HEK293T (cell line): ENCODE measurements at regions not wholly inside any gene's neighbourhood (a gene's known extent, or its start where the extent isn't known, plus 50 kb on each side); places are given as distances from the start of the nearest gene placed in this dataset.

Source experiments
- CTCF ChIA-PET: fragments of 350-600 bp; formaldehyde crosslinking; extraction: SDS; loops from one replicate; lab custom pipeline; 2021; ENCODE audit warnings: antibody characterized with exemption, inconsistent platforms; lab: Yijun Ruan, JAX
- POLR2A ChIA-PET: fragments of 350-600 bp; formaldehyde crosslinking; extraction: SDS; loops from one replicate; lab custom pipeline; 2020; ENCODE audit warnings: antibody characterized with exemption, inconsistent platforms; lab: Yijun Ruan, JAX
- DNase-seq: peaks from one replicate; pipeline ENCODE4 v3.0.0; 2012; ENCODE audit warnings: mixed read lengths; ENCODE audit errors: extremely low spot score
- ARNT ChIP-seq: fragments of 450-650 bp; IDR thresholded peaks from 2 replicates; pipeline ENCODE4 v1.6.1; 2017; ENCODE audit warnings: mild to moderate bottlenecking
- BHLHE40 ChIP-seq: fragments of 450-650 bp; IDR thresholded peaks from 2 replicates; pipeline ENCODE4 v1.6.1; 2016; ENCODE audit warnings: mild to moderate bottlenecking, moderate library complexity, borderline replicate concordance
- CTBP1 ChIP-seq: fragments of 450-650 bp; IDR thresholded peaks from 2 replicates; pipeline ENCODE4 v1.6.1; 2016; ENCODE audit warnings: borderline replicate concordance
- ELF4 ChIP-seq: fragments of 450-650 bp; IDR thresholded peaks from 2 replicates; pipeline ENCODE4 v1.6.1; 2017; ENCODE audit warnings: antibody characterized with exemption
- FOXA1 ChIP-seq: fragments of 450-650 bp; IDR thresholded peaks from 2 replicates; pipeline ENCODE4 v1.6.1; 2016; ENCODE audit warnings: mild to moderate bottlenecking
- FOXK2 ChIP-seq: fragments of 450-650 bp; IDR thresholded peaks from 2 replicates; pipeline ENCODE4 v1.6.1; 2016; ENCODE audit warnings: mild to moderate bottlenecking
- FOXM1 ChIP-seq: fragments of 450-650 bp; IDR thresholded peaks from 2 replicates; pipeline ENCODE4 v1.6.1; 2017; ENCODE audit warnings: mild to moderate bottlenecking, borderline replicate concordance
- HDGF ChIP-seq: fragments of 450-650 bp; IDR thresholded peaks from 2 replicates; pipeline ENCODE4 v1.6.1; 2017; ENCODE audit warnings: antibody characterized with exemption, borderline replicate concordance
- L3MBTL2 ChIP-seq: fragments of 450-650 bp; conservative IDR thresholded peaks from 2 replicates; pipeline ENCODE4 v1.6.1; 2016; ENCODE audit warnings: mild to moderate bottlenecking
- LEF1 ChIP-seq: fragments of 450-650 bp; IDR thresholded peaks from 2 replicates; pipeline ENCODE4 v1.6.1; 2017; ENCODE audit warnings: mild to moderate bottlenecking, borderline replicate concordance
- NFRKB ChIP-seq: fragments of 450-650 bp; IDR thresholded peaks from 2 replicates; pipeline ENCODE4 v1.6.1; 2016; ENCODE audit warnings: mild to moderate bottlenecking, moderate library complexity
- PKNOX1 ChIP-seq: fragments of 450-650 bp; IDR thresholded peaks from 2 replicates; pipeline ENCODE4 v1.6.1; 2016
- SP1 ChIP-seq: fragments of 450-650 bp; IDR thresholded peaks from 2 replicates; pipeline ENCODE4 v1.6.1; 2017
- SUZ12 ChIP-seq: fragments of 450-650 bp; IDR thresholded peaks from 2 replicates; pipeline ENCODE4 v1.6.1; 2016; ENCODE audit warnings: mild to moderate bottlenecking
- TARDBP ChIP-seq: fragments of 450-650 bp; IDR thresholded peaks from 2 replicates; pipeline ENCODE4 v1.6.1; 2016
- ZNF384 ChIP-seq: fragments of 450-650 bp; IDR thresholded peaks from 2 replicates; pipeline ENCODE4 v1.6.1; 2016

DNA sequence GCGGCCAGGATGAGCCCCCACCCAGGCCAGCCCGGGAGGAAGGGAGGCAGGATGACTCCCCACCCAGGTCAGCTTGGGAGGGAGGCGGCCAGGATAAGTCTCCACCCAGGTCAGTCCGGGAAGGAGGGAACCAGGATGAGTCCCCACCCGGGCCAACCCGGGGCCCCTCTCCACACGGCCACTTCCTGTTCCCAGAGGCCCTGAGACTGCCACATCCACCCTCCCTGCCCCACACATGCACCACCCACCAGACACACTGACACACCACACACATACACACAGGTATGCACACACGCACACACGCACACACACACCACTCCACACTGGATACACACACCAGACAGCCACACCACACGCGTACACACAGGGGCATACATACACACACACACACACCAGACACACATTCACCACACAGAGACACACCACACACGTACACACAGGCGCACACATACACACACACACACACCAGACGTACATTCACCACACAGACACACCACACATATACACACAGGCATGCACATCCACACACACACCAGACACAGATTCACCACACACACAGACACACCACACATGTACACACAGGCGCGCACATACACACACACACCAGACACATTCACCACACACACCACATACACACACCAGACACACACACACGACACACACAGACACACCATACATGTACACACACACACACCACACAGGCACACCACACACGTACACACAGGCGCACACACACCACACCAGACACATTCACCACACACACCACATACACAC is 84.9 kb upstream of the PRR5 start:
- POLR2A ChIA-PET, result no interaction called here
- no peak for DNase-seq
- CTCF ChIA-PET, result no interaction called here
- TF ChIP-seq FOXK2 (no peak), L3MBTL2 (no peak), ARNT (no peak), FOXA1 (no peak), ELF4 (no peak), LEF1 (no peak), BHLHE40 (no peak), TARDBP (no peak), PKNOX1 (no peak), HDGF (no peak), FOXM1 (no peak), NFRKB (no peak), SP1 (no peak), SUZ12 (no peak), CTBP1 (no peak), ZNF384 (no peak)

GRCh38 chr22:44616461-44616860 is 85.5 kb upstream of the PRR5 start:
- ChIA-PET CTCF (no interaction called here), POLR2A (no interaction called here)
- DNase-seq, result no peak
- TF ChIP-seq SP1 (no peak), SUZ12 (no peak), ARNT (no peak), NFRKB (no peak), BHLHE40 (no peak), FOXA1 (no peak), L3MBTL2 (no peak), FOXM1 (no peak), TARDBP (no peak), ZNF384 (no peak), PKNOX1 (no peak), CTBP1 (no peak), FOXK2 (no peak)

DNA sequence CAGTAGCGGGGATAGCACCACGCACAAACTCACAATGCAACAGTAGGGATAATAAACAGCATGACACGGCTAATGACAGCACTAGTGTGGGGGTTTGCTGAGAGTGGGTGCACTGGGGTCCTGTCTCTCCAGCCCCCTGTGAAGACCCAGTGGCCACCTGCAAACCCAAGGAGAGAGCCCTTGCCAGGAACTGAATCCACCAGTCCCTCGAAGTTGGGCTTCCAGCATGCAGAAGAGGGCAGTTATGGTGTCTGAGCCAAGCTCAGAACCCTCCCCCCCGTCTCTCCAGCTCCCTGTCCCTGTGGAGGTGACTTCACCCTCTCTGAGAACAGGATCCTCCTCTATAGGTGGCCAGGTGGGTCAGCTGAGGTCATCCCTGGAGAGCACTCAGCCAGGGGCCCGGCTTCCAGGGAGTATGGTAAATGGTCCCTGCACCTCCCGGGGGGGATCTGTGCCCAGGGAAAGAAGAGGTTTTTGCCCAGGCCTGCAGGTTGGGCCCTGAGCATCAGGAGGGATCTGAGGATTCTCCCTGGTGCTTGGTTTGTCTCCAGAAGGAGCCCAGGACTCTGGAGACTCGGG is 86.3 kb upstream of the PRR5 start:
- ChIA-PET CTCF (no interaction called here), POLR2A (no interaction called here)
- TF ChIP-seq SP1 (no peak), BHLHE40 (no peak), LEF1 (no peak), ELF4 (no peak), HDGF (no peak), FOXA1 (no peak), SUZ12 (no peak), CTBP1 (no peak), ARNT (no peak), NFRKB (no peak), L3MBTL2 (no peak)
- no peak for DNase-seq

DNA sequence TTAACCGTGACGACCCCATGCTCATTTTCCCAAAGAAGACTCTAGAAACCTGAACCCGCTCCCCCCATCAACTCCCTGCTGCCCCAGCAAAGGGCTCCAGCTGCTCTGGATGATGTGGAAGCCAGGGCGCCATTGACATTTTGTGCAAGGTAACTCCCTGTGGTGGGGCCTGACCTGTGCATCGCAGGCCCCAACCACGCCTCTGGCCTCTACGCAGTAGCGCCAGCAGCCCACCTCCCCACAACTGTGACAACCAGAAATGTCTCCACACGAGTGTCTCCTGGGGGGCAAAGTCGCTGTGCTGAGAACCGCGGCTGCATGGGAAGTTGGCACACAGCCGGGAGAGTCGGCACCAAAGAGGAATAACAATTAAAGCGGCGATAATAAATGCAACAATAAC is 86.9 kb upstream of the PRR5 start:
- ChIA-PET CTCF (interaction anchor here (0.7 kb wide), 1 partner anchor 74 kb away, joined by 3 read pairs; no protein-coding TSS in a partner anchor), POLR2A (no interaction called here)
- no peak for DNase-seq
- TF ChIP-seq FOXK2 (no peak), SP1 (no peak), BHLHE40 (no peak), TARDBP (no peak), PKNOX1 (no peak), FOXM1 (no peak), ZNF384 (no peak), HDGF (no peak), CTBP1 (no peak), FOXA1 (no peak), NFRKB (no peak), ELF4 (no peak), SUZ12 (no peak), L3MBTL2 (no peak)

GRCh38 chr22:44613196-44613595 is 88.8 kb upstream of the PRR5 start:
- POLR2A ChIA-PET, result no interaction called here
- TF ChIP-seq ZNF384 (no peak), NFRKB (no peak), HDGF (no peak), FOXK2 (no peak)

DNA sequence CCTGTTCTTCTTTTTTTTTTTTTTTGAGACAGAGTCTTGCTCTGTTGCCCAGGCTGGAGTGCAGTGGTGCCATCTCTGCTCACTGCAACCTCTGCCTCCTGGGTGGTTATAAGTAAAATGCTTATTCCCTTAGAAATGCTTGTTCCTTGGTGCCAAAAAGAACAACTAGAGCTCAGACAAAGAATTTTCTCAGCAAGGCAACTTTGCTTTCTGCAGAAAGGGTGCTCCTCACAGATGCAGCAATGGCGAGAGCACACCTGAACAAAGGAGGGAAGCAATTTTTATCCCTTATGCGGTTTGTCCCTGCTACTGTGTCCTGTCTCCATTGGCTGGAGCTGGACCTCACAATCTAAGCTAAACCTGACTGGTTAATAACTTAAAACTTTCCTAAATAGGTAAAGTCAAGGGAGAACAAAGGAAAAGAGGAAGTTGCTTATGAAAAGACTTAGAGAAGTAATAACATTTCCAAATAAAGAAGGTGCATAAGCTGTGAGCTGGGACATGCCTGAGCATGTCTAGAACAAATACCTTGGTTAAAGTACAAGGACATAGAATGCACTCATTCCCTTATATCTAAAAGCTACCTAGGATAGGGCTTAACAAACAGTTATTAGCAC is 90.0 kb upstream of the PRR5 start:
- TF ChIP-seq SP1, result no peak
- TF ChIP-seq FOXA1, result no peak
- TF ChIP-seq TARDBP, result no peak
- TF ChIP-seq L3MBTL2, result no peak
- TF ChIP-seq ARNT, result no peak
- no peak for TF ChIP-seq HDGF
- no peak for TF ChIP-seq ELF4
- no peak for TF ChIP-seq FOXM1
- no peak for TF ChIP-seq BHLHE40
- TF ChIP-seq NFRKB, result no peak
- TF ChIP-seq LEF1, result no peak
- TF ChIP-seq ZNF384, result no peak
- TF ChIP-seq FOXK2, result no peak
- TF ChIP-seq CTBP1, result no peak
- no peak for TF ChIP-seq PKNOX1
- no peak for TF ChIP-seq SUZ12
- CTCF ChIA-PET, result no interaction called here
- POLR2A ChIA-PET, result no interaction called here
- DNase-seq, result no peak

More at GRCh38 chr22:44613196-44613595, 88.8 kb upstream of the PRR5 start:
- DNase-seq, result no peak
- CTCF ChIA-PET, result no interaction called here
